Loucy (cell line): ENCODE measurements at regions not wholly inside any gene's neighbourhood (a gene's known extent, or its start where the extent isn't known, plus 50 kb on each side); places are given as distances from the start of the nearest gene placed in this dataset.
"Not testable (repeated sequence)": the region's sequence is repeated elsewhere in the genome, so short reads cannot be mapped to it uniquely, and the experiment has no call there.

Experiments used
- H2AFZ ChIP-seq: fragments of 200-600 bp; sonication (generic); 2 replicates; pipeline ENCODE4 v1.6.0; 2016; ENCODE audit warnings: antibody characterized with exemption, mild to moderate bottlenecking, low read length, moderate library complexity
- H3F3A ChIP-seq: fragments of 200-600 bp; 2 replicates; pipeline ENCODE4 v1.6.0; 2016; ENCODE audit warnings: antibody characterized with exemption, low read depth, mild to moderate bottlenecking
- H3K27me3 ChIP-seq: fragments of 200-600 bp; sonication (generic); 2 replicates; pipeline ENCODE4 v1.6.1; 2014; ENCODE audit warnings: low read length, mild to moderate bottlenecking; ENCODE audit not compliant: insufficient read depth, poor library complexity, severe bottlenecking
- H3K36me3 ChIP-seq: fragments of 200-600 bp; sonication (generic); 2 replicates; pipeline ENCODE4 v1.6.1; 2016; ENCODE audit warnings: low read length; ENCODE audit not compliant: insufficient read depth
- H3K4me1 ChIP-seq: fragments of 200-600 bp; sonication (generic); 2 replicates; pipeline ENCODE4 v1.5.1; 2014; ENCODE audit warnings: low read length, mild to moderate bottlenecking; ENCODE audit not compliant: insufficient read depth, poor library complexity, severe bottlenecking
- H3K4me2 ChIP-seq: fragments of 200-600 bp; sonication (generic); 2 replicates; pipeline ENCODE4 v1.6.0; 2014; ENCODE audit warnings: antibody characterized with exemption, low read length, low read depth, mild to moderate bottlenecking; ENCODE audit not compliant: poor library complexity, severe bottlenecking
- H3K4me3 ChIP-seq: fragments of 200-600 bp; sonication (generic); 2 replicates; pipeline ENCODE4 v1.5.1; 2014; ENCODE audit warnings: low read length, mild to moderate bottlenecking, mixed read lengths; ENCODE audit not compliant: poor library complexity, severe bottlenecking
- H3K79me2 ChIP-seq: fragments of 200-600 bp; sonication (generic); 2 replicates; pipeline ENCODE4 v1.6.1; 2014; ENCODE audit warnings: low read length; ENCODE audit not compliant: insufficient read depth
- H3K9ac ChIP-seq: fragments of 200-600 bp; sonication (generic); 2 replicates; pipeline ENCODE4 v1.6.0; 2014; ENCODE audit warnings: mild to moderate bottlenecking, low read depth, low read length, moderate library complexity; ENCODE audit not compliant: poor library complexity, severe bottlenecking
- H3K9me2 ChIP-seq: fragments of 200-600 bp; sonication (generic); replicated peaks from 2 replicates; pipeline ENCODE4 v1.6.1; 2016; ENCODE audit warnings: low read depth, low read length, mixed read lengths
- H3K9me3 ChIP-seq: fragments of 200-600 bp; sonication (generic); 2 replicates; pipeline ENCODE4 v1.6.1; 2014; ENCODE audit warnings: mild to moderate bottlenecking, antibody characterized with exemption, low read length, low read depth; ENCODE audit not compliant: insufficient read depth
- H4K20me1 ChIP-seq: fragments of 200-600 bp; sonication (generic); 2 replicates; pipeline ENCODE4 v1.6.0; 2014; ENCODE audit warnings: antibody characterized with exemption, low read length, mild to moderate bottlenecking; ENCODE audit not compliant: insufficient read depth, poor library complexity, severe bottlenecking
- CTCF ChIP-seq: fragments of 200-600 bp; sonication (generic); conservative IDR thresholded peaks from 2 replicates; pipeline ENCODE4 v1.5.1; 2014; ENCODE audit warnings: mild to moderate bottlenecking, antibody characterized with exemption, low read length
- EZH2phosphoT487 ChIP-seq: fragments of 200-600 bp; IDR thresholded peaks from 2 replicates; pipeline ENCODE4 v1.6.1; 2018; ENCODE audit warnings: antibody characterized with exemption, mild to moderate bottlenecking, moderate library complexity, borderline replicate concordance

GRCh38 chr2:21782866-21783265 lies 659.1 kb downstream of the TDRD15 start:
- no peak overlapping the region for H3K9ac ChIP-seq
- H3K9me3 ChIP-seq = no peaks in the 10 kb centered on the region
- no peak overlapping the region for H3K4me3 ChIP-seq
- no peaks in the 10 kb centered on the region for H3F3A ChIP-seq
- TF ChIP-seq CTCF (no peak), EZH2phosphoT487 (no peak)
- H3K27me3 ChIP-seq = no peaks in the 10 kb centered on the region
- no peaks in the 10 kb centered on the region for H3K36me3 ChIP-seq
- H3K79me2 ChIP-seq = no peaks in the 10 kb centered on the region
- H3K9me2 ChIP-seq = no peaks in the 10 kb centered on the region
- H3K4me1 ChIP-seq = no peaks in the 10 kb centered on the region
- no peaks in the 10 kb centered on the region for H4K20me1 ChIP-seq
- no peak overlapping the region for H2AFZ ChIP-seq
- H3K4me2 ChIP-seq = no peak overlapping the region

GRCh38 chr2:21787941-21788340 lies 664.2 kb downstream of the TDRD15 start:
- Histone ChIP-seq H3K9ac (no peak overlapping the region), H3K4me3 (no peak overlapping the region), H3K9me3 (no peaks in the 10 kb centered on the region), H2AFZ (no peak overlapping the region), H3K36me3 (no peaks in the 10 kb centered on the region), H3K79me2 (no peaks in the 10 kb centered on the region), H4K20me1 (no peaks in the 10 kb centered on the region), H3F3A (no peaks in the 10 kb centered on the region), H3K4me2 (no peak overlapping the region), H3K4me1 (no peaks in the 10 kb centered on the region), H3K9me2 (no peaks in the 10 kb centered on the region), H3K27me3 (no peaks in the 10 kb centered on the region)
- TF ChIP-seq CTCF (no peak), EZH2phosphoT487 (no peak)

- H3K9ac ChIP-seq, H3K4me2 ChIP-seq, H3K36me3 ChIP-seq, H2AFZ ChIP-seq, H3K27me3 ChIP-seq, H3K4me3 ChIP-seq, H3F3A ChIP-seq, H3K4me1 ChIP-seq, H3K79me2 ChIP-seq, H4K20me1 ChIP-seq, H3K9me3 ChIP-seq, H3K9me2 ChIP-seq: not testable (repeated sequence)
Measured at GRCh38 chr2:21790311-21790710, 666.5 kb downstream of the TDRD15 start.

- Histone ChIP-seq H3K9me2 (no peaks in the 10 kb centered on the region), H3K4me2 (no peak overlapping the region), H4K20me1 (no peaks in the 10 kb centered on the region), H3K4me3 (no peak overlapping the region), H3K27me3 (no peaks in the 10 kb centered on the region), H3F3A (no peaks in the 10 kb centered on the region), H2AFZ (no peak overlapping the region), H3K9me3 (no peaks in the 10 kb centered on the region), H3K79me2 (no peaks in the 10 kb centered on the region), H3K9ac (no peak overlapping the region), H3K36me3 (no peaks in the 10 kb centered on the region), H3K4me1 (no peaks in the 10 kb centered on the region)
- TF ChIP-seq EZH2phosphoT487 (no peak), CTCF (no peak)
Measured at GRCh38 chr2:21792571-21792970, 668.8 kb downstream of the TDRD15 start.
